HG02798 (cell line): ENCODE measurements at regions not wholly inside any gene's neighbourhood (a gene's known extent, or its start where the extent isn't known, plus 50 kb on each side); places are given as distances from the start of the nearest gene placed in this dataset.

Source experiments
- ATAC-seq: cut with Tn5 transposase; IDR thresholded peaks from one replicate; pipeline ENCODE4 v1.9.1; 2021; ENCODE audit warnings: mild to moderate bottlenecking; ENCODE audit not compliant: unreplicated experiment, poor library complexity

DNA sequence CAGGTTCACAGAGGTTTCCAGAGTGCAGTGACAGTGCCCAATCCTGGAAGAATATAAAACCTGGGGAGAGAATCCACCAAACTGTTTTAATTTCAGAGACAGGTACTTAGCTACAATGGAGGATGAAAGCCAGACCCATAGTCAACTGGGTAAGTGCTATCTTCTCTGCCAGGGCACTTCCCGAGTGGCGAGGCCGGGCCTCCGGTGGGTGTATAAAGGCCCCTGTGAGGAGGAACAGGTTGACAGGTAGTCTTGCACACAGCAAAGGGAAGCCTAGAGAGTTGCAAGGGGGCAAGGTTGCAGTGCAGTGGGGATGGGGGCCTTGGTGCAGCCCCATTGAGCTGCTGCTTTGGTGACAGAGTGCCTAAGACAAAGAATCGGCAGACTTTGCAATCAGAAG is 130.7 kb downstream of the SLC38A6 start:
- ATAC-seq, result no peak

DNA sequence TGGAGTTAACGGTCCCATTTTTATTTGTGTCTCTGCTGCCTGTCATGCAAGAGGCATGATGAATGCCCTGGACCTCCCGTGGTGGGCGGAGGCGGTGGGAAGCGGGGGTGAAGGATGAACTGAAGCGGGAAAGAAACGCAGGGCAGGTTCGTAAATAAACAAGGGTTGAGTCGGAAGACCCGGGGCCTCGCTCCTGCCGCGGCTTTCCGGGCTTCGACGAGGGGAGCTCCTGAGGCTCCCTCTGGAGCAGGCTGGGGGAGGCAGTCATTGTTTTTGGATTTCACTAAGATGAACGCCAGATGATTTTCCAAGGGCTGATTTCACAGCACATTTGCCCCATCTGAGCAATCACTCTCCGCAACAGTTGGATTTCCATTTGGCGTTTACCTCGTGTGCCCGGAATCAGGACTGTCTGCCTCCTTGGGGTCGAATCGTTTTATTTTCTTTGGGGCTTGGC is 130.2 kb downstream of the SLC38A6 start:
- no peak for ATAC-seq

DNA sequence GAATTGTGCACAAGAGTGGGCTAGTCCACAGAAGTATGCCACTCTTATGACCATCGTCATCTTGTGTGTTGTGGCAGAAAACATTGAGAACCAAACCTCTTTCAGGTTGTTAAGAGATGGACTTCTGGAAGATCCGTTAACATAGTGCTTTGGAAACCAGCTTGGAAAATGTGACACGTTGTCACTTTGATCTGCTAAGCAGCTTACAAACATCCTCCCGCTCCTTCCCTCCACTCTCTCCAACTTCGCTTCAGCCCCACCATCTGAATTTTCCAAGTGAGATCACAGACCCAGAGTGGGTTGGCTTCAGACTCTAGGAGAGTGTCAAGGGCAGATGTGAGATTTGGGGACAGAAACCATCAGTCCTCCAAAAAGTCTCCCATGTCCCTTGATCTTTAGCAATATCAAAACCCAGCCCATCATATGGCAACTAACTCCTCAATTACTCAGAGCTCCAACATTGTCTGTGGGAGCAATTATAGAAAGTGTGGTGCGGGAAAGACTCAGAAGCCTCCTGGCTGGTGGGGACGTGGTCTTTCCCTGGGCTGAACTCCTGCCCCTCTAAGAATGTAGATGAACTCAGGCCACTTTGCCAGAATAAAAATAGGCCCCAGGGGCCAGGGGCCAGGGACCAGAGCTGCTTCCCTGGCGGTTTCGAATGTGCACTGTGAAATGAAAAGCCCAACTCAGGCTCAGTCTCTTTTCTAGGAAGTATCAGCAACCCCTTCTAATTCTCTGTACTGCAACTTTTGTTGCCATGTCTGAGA is 129.5 kb downstream of the SLC38A6 start:
- no peak for ATAC-seq

DNA sequence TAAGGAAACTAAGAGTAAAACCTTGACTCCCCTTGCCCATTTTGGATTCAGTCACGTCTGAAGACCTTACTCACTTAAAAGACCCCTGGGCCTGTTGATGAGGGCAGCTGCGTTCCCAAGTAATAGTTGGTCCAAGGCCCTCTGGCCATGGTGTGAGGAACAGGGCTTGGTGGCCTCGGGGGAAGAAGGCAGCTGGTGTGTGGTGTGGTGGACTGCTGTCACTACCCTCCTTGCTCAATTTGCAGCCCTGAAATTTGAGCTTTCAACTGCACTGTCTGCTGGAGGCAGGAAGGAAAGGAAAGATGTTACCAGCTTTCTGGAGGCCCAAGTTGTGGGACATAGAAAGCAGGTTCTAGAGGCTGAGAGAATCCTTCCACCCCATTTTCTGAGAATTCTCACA is 128.2 kb downstream of the SLC38A6 start:
- no peak for ATAC-seq

DNA sequence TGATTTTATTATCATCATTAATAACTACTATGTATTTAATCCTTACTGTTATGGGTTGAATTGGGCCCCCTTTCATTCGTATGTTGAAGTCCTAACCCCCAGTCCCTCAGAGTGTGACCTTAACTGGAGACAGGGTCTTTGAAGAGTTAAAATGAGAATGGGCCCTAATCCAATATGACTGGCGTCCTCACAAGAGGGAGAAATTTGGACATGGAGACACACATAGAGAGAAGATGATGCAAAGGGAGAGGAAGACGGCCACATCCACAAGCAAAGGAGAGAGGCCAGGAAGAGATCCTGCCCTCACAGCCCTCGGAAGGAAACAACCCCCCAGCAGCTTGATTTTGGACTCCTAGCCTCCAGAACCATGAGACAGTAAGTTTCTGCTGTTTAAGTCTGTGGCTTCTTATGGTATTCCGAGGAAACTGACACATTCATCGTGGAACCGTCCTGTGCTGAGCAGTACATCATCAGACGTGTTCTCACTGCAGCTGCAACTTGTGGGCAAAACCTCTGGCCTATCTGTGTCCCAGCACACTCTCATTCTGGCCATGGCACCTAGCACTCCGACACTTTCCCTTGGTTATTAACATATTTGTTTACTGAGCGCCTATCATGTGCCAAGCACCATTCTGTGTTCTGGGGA is 127.6 kb downstream of the SLC38A6 start:
- no peak for ATAC-seq

DNA sequence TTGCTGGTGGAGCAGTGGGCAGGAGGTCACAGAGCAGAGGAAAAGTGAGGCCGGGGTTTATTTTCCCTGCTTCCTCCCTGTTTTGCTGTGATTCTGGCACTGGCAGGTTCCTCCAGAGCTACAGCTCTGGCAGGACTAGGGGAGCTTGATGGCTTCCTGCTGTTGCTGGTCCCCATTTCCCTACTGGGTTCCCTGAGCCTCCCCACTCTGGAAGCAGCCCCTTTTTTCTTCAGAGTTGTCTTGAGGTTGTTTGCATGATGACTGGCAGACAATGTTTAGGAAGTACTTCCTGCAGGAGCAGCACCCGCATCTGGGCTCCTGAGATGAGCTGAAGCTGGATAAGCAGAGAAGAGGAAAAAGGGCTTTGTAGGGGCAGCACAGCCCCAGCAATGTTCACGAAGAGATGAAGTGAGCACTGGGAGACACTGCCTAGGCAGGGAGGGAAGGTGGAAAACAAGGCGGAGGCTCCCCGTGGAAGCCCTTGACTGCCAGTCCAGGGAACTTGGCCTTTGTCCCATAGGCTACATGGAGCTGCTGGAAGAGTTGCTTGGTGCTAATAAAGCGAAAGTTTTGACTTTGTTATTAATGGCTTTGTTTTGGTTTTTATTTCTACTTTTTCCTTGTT is 126.9 kb downstream of the SLC38A6 start:
- no peak for ATAC-seq

DNA sequence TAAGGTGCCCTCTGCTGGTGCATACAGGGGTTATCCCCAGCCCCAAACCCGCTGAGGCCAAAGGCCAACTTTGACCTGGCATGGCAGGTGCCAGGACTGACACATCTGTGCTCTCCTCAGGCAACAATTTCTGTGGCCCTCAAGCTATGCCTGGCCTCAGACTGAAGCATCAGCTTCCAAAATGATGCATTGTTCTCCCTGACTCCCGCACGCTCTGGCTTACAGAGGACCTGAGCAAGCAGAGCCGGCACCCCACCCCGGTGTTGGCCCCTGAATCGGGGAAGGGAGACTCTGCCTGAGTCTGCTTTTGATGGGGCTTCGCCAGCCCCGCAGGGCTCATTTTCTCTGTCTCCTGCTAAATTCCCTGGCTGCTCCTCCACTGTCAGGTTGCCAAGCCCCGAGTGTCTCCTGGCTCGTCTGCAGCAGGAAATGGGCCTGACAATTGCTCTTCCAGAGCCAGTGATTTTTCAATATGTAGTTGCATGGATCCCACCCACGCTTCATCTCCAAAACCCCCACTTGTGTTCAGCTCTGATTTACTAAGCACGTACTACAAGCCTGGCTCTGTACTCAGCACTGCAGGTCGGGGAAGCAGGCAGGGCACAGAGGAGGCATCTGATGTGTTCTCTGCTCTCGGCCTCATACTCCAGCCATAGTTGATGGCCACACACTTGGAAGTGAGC is 126.1 kb downstream of the SLC38A6 start:
- ATAC-seq, result no peak

DNA sequence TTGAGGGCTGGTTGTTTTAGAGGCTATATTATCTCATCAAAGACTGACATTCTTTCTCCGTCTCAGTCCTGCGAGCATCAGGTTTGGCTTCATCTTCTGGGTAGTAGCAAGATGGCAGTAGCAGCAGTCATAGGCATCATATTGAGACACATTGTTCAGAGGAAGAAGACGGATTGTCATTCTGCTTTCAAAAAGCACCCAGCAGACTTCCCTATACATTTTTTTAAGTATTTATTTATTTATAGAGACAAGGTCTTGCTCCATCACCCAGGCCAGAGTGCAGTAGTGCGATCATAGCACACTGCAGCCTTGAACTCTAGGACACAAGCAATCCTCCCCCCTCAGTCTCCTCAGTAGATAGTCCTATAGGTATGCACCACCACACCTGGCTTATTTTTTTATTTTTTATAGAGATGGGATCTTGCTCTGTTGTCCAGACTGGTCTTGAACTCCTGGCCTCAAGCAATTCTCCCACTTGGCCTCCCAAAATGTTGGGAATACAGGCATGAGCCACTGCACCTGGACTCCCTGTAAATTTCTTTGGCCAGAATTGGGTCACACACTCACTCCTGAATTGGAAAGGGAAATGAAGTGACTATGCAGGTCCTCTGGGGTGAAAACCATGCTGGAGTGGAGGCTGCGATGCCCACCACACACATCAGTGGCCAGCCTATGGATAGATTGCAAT is 125.4 kb downstream of the SLC38A6 start:
- ATAC-seq, result no peak

DNA sequence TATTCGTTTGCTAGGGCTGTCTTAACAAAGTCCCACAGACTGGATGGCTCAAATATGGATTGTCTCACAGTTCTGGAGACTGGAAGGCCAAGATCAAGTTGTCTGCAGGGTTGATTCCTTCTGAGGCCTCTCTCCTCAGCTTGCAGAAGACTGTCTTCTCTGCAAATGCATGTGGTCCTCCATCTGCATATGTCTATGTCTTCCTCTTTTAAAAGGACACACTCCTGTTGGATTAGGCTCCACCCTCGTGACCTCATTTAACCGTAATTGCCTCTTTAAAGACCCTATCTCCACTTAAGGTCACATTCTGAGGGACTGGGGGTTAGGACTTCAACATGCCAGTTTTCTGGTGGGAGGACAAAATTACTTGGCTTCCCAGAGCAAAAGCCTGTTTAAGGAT is 123.3 kb downstream of the SLC38A6 start:
- ATAC-seq, result no peak

DNA sequence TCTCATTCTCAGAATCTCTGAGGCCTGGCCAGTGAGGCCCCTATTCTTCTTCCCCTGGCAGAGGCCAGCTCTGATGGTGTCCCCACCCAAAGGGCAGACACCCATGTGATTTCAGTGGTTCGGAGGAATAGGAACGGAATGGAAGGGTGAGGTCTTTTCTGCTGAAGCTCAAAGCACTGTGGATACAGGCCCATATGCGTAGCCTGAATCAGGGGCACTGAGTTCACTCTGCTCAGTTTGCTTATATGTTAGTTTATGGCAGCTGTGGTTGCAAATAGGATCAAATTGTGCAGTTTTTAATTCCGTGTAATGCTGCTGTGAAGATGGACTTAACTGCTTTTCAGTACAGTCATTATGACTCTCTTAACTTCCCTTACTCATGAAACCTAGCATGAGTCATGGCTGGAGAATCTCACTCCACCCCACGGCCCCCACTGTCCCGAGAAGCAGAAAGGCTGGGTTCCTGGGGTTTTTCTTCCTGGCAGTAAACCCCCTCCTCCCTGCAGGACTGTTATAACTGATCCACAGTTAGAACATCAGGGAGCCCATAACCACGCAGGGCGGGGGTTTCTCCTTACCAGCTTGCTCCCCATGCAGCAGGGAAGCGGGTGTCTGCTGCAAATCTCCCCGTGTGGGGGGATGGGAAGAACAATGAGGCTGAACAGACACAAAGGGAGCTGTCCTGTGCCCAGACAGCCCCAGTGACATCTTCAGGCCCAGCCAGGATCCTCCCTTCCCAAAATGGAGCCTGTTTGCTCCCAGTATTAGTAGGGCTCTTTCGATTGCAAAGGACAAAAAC is 122.7 kb downstream of the SLC38A6 start:
- ATAC-seq, result peak; percentile 75

DNA sequence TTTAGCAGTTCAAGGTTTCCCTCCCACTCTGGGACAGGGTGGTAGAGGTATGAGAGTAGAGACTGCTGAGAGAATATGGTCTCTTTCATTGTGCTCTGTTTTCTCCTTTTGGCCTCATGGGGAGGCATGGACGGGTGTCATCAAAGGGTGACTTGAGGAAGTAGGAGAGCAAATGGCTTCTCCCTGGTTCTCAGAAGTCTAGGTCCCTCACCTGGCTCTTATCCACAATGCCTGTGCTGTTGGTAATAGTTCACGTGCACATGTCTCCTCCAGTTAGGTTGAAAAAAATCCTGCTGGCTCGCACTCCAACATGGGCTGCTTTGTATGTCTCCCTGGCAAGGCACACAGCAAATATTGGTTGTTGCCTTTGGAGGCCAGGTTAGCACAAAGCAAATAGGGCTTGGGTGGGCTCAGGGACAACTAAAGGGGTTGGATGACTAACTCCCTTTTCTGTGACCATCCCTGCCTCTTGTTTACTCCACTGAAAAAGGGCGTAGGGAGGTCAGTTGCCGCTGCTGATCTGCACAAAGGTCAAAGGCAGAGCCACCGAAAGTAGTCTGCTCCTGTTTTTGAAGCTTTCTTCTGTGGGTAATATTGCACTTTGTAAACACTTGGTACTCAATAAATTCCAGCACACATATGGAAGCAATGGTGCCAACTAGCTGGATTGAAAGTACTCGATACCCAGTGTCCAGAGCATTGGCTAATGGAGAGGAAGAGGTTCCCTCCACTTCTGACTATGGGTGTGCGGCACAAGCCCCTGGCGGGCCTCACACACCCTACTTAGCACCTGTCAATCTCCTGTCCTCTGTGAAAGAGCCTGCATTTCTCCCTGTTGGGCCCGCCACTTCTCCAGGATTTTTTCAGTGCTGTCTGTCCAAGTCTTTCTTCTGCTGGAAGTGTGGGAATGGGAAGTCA is 121.8 kb downstream of the SLC38A6 start:
- peak; percentile 32 for ATAC-seq
